ENCODE measurements at regions not wholly inside any gene's neighbourhood (a gene's known extent, or its start where the extent isn't known, plus 50 kb on each side); places are given as distances from the start of the nearest gene placed in this dataset.

- DNase-seq, result no peak
- Mint-ChIP-seq H3K27me3 (no peaks in the 10 kb centered on the region), H3K27ac (no peak overlapping the region), H3K36me3 (ENCODE audit: low read depth) (no peaks in the 10 kb centered on the region), H3K9me3 (peaks cover 9% of the 10 kb centered on the region), H3K4me3 (no peak overlapping the region), H3K4me1 (no peaks in the 10 kb centered on the region)
- ChIA-PET CTCF (no interaction called here), POLR2A (no interaction called here)
- TF ChIP-seq, protein P1, sequence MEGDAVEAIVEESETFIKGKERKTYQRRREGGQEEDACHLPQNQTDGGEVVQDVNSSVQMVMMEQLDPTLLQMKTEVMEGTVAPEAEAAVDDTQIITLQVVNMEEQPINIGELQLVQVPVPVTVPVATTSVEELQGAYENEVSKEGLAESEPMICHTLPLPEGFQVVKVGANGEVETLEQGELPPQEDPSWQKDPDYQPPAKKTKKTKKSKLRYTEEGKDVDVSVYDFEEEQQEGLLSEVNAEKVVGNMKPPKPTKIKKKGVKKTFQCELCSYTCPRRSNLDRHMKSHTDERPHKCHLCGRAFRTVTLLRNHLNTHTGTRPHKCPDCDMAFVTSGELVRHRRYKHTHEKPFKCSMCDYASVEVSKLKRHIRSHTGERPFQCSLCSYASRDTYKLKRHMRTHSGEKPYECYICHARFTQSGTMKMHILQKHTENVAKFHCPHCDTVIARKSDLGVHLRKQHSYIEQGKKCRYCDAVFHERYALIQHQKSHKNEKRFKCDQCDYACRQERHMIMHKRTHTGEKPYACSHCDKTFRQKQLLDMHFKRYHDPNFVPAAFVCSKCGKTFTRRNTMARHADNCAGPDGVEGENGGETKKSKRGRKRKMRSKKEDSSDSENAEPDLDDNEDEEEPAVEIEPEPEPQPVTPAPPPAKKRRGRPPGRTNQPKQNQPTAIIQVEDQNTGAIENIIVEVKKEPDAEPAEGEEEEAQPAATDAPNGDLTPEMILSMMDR (IDR thresholded peaks at IDR 0.05), result no peak
- intact Hi-C loops (cut with micrococcal nuclease), result no loop called here
- no peak for ATAC-seq (ENCODE audit: low read depth)
Measured at GRCh38 chr5:67647772-67648171, 451.2 kb upstream of the CD180 start.

DNA sequence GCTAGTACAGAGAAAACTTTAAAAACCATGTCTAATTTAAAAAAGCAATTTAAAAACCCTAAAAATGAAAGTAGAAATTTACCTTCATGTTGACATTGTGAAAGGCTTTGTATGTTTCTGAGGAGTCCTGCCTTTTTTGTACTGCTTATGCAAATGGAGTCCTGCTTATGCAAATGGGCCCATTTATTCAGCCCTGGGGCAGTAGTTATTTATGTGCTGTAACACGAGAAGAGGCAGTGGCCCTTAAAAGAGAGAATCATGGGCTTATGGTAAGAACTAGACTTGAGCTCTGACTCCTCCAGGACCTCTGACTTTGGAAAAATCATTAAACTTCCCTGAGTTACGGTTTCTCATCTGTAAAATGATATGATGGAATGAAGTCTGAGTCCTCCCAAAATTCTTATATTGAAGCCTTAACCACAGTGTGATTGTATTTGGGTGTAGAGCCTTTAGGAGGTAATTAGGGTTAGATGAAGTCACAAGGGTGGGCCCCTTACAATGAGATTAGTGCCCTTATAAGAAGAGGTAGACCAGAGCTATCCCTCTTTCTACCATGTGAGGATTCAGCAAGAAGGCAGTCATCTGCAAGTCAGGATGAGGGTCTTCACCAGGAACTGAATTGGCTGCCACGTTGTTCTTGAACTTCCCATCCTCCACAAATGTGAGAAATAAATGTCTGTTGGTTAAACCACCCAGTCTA is 447.8 kb upstream of the CD180 start:
- TF ChIP-seq, protein P1 (IDR thresholded peaks at IDR 0.05), result no peak
- ChIA-PET CTCF (no interaction called here), POLR2A (no interaction called here)
- Mint-ChIP-seq H3K4me1 (no peaks in the 10 kb centered on the region), H3K27me3 (no peaks in the 10 kb centered on the region), H3K36me3 (ENCODE audit: low read depth) (no peaks in the 10 kb centered on the region), H3K4me3 (no peak overlapping the region), H3K27ac (no peak overlapping the region), H3K9me3 (peaks cover 9% of the 10 kb centered on the region)
- intact Hi-C loops (cut with micrococcal nuclease), result no loop called here
- no peak for ATAC-seq (ENCODE audit: low read depth)
- DNase-seq, result no peak

DNA sequence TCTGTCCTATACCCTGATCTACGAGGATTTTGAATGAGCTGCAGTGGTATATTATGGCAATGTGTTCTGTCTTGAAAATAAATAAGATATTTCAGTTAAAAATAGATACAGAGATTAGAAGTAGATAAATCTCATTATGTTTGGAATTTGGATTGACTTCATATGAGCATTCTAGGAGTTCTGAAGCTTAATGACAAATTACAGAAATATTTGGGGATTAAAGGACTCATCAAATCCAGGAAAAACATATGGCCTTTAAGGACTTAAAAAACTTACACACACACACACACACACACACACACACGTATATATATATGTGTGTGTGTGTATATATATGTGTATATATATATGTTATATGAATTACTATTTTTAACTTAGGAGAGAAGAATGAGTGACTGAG is 446.9 kb upstream of the CD180 start:
- ChIA-PET CTCF (no interaction called here), POLR2A (no interaction called here)
- no peaks in the 10 kb centered on the region for H3K4me1 Mint-ChIP-seq
- H3K36me3 Mint-ChIP-seq (ENCODE audit: low read depth), result no peaks in the 10 kb centered on the region
- peaks cover 9% of the 10 kb centered on the region for H3K9me3 Mint-ChIP-seq
- TF ChIP-seq, protein P1 (IDR thresholded peaks at IDR 0.05), result no peak
- H3K4me3 Mint-ChIP-seq, result no peak overlapping the region
- intact Hi-C loops (cut with micrococcal nuclease), result no loop called here
- ATAC-seq (ENCODE audit: low read depth), result no peak
- DNase-seq, result no peak
- H3K27ac Mint-ChIP-seq, result no peak overlapping the region
- no peaks in the 10 kb centered on the region for H3K27me3 Mint-ChIP-seq

DNA sequence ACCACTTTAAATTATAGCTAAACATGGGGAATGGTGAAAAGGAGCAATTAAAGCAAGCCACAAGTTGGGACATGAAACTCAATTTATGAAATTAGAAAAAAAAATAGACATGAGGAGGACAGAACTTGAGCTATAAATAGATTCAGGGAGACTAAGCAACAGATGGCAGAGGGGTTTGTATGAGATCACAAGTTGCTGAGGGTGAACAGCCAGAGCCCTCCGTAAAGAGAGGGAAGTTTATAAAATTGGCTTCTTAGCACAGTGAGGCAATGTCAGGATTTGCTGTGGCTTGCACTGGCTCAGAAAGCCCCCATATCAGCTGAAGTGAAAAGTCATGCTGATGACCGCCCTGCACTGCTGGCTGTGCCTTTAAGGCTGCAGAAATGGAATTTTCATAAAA is 443.4 kb upstream of the CD180 start:
- peaks cover 9% of the 10 kb centered on the region for H3K9me3 Mint-ChIP-seq
- no peak overlapping the region for H3K4me3 Mint-ChIP-seq
- ChIA-PET POLR2A (no interaction called here), CTCF (no interaction called here)
- ATAC-seq (ENCODE audit: low read depth), result no peak
- TF ChIP-seq, protein P1 (IDR thresholded peaks at IDR 0.05), result no peak
- H3K4me1 Mint-ChIP-seq, result no peaks in the 10 kb centered on the region
- no peak overlapping the region for H3K27ac Mint-ChIP-seq
- intact Hi-C loops (cut with micrococcal nuclease), result no loop called here
- no peak for DNase-seq
- H3K36me3 Mint-ChIP-seq (ENCODE audit: low read depth), result no peaks in the 10 kb centered on the region
- peaks cover 4% of the 10 kb centered on the region for H3K27me3 Mint-ChIP-seq

- ChIA-PET POLR2A (no interaction called here), CTCF (no interaction called here)
- DNase-seq (no peak), ATAC-seq (ENCODE audit: low read depth) (no peak)
- Mint-ChIP-seq H3K4me3 (no peak overlapping the region), H3K27me3 (peaks cover 6% of the 10 kb centered on the region), H3K36me3 (ENCODE audit: low read depth) (no peaks in the 10 kb centered on the region), H3K27ac (no peak overlapping the region), H3K4me1 (no peaks in the 10 kb centered on the region), H3K9me3 (peaks cover 6% of the 10 kb centered on the region)
- intact Hi-C loops (cut with micrococcal nuclease), result no loop called here
- TF ChIP-seq, protein P1 (IDR thresholded peaks at IDR 0.05), result no peak
Measured at GRCh38 chr5:67639313-67639712, 442.7 kb upstream of the CD180 start.

Measured in activated B cell treated with CpG ODN at 0.5 μM for 24 hours (primary cell).